ENCODE measurements at regions not wholly inside any gene's neighbourhood (a gene's known extent, or its start where the extent isn't known, plus 50 kb on each side); places are given as distances from the start of the nearest gene placed in this dataset.
"Not testable (repeated sequence)": the region's sequence is repeated elsewhere in the genome, so short reads cannot be mapped to it uniquely, and the experiment has no call there.

DNA sequence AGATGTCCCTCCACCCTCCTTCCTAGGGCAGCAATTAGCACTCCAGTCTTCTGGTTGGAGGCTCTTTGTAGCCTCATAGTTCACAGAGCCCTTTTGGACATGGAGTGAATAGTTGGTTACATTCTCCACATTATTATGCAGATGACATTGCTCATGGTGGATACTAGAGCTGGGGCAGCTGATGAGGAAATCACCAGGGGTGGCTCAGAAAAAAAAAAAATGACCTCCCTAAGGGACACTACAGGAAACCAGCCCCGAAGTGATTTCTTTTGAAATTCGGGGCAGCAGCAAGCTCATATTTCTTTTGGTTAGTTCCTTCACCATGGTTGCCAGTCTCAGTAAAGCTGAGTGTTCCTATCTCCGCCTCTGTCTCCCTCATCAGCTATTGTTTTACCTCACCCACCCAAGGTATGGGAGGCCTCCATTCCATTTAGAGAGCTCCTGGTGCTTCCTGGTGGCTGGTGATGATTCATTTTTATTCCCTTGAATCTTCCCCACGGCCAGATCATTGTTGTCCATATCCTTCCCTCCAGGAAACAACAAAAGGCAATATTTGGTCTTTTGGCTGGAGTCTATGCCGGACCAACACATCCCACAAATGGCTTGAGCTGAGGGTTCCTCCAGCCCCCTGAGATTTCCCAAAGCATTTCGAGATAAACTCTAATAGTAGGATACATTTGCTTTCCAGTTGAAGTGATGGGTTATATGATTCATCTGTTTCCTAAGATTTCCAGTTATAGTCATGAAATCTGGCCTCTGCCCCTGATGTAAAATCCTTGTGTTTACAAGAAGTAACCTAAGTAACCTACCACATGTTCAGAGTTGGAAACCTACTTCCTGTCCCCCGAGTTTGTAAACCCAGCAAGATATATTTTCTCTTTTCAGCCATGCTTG is 56.2 kb upstream of the NID2 start:
- peak; percentile 36 for DNase-seq (ENCODE audit: low read depth, low spot score)

GRCh38 chr14:52122163-52122562 is 53.3 kb upstream of the NID2 start:
- DNase-seq (ENCODE audit: low read depth, low spot score) = not testable (repeated sequence)

DNA sequence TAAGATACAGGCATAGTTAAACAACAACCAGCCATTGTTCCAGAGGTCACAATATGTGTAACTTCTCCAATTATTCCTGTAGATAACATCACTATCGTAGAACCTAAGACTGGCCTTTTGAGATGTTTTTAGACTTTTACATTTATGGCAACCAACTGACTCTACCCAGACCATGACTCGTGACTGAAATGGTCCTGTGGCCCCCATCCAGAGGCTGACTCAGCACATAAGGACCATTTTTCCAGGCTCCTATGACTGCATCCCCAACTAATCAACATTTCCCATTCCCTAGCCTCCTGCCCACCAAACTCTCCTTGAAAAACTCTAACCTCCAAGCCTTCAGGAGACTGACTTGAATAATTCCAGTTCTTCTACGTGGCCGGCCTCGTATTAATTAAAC is 52.6 kb upstream of the NID2 start:
- no peak for DNase-seq (ENCODE audit: low read depth, low spot score)

- DNase-seq (ENCODE audit: low read depth, low spot score) = no peak
Observed at GRCh38 chr14:52119030-52119429, 50.2 kb upstream of the NID2 start.

Measured in pulmonary artery endothelial cell (primary cell).